ENCODE measurements at regions not wholly inside any gene's neighbourhood (a gene's known extent, or its start where the extent isn't known, plus 50 kb on each side); places are given as distances from the start of the nearest gene placed in this dataset.

- no peak overlapping the region for H3K9ac ChIP-seq (ENCODE audit: low read length in 3 of 3)
- FAIRE-seq (no peak), DNase-seq (peak in 1 of 5 donors; percentile 6)
Measured at GRCh38 chr18:29154758-29155725, 978.1 kb upstream of the CDH2 start.

GRCh38 chr18:29154196-29154757, 977.3 kb upstream of the CDH2 start:
- Histone ChIP-seq H3K4me1 (ENCODE audit: control insufficient read depth in 2 of 3, insufficient read depth in 2 of 3, low read depth in 1 of 3, low read length in 3 of 3) (no peaks in the 10 kb centered on the region), H3K9ac (ENCODE audit: low read length in 3 of 3) (no peak overlapping the region), H3K9me3 (ENCODE audit: control insufficient read depth in 2 of 3, insufficient read depth in 1 of 3, low read length in 3 of 3) (no peaks in the 10 kb centered on the region), H3K4me3 (ENCODE audit: low read length in 3 of 3) (no peak overlapping the region), H3K27me3 (ENCODE audit: control insufficient read depth, insufficient read depth, low read length) (no peaks in the 10 kb centered on the region), H3K27ac (ENCODE audit: low read depth in 2 of 2, low read length in 2 of 2) (no peak overlapping the region), H3K36me3 (ENCODE audit: control insufficient read depth in 2 of 3, insufficient read depth in 3 of 3, low read length in 3 of 3) (no peaks in the 10 kb centered on the region)
- no peak for TF ChIP-seq CTCF (IDR thresholded peaks at IDR 0.05; ENCODE audit: borderline replicate concordance, extremely low read depth, insufficient read depth)
- intact Hi-C loops (cut with DNase I) = no loop called here
- DNase-seq (no peak), FAIRE-seq (no peak)

More at GRCh38 chr18:29154758-29155725, 978.1 kb upstream of the CDH2 start:
- Histone ChIP-seq H3K9me3 (ENCODE audit: control insufficient read depth in 2 of 3, insufficient read depth in 1 of 3, low read length in 3 of 3) (no peaks in the 10 kb centered on the region), H3K27ac (ENCODE audit: low read depth in 2 of 2, low read length in 2 of 2) (no peak overlapping the region), H3K4me3 (ENCODE audit: low read length in 3 of 3) (no peak overlapping the region), H3K27me3 (ENCODE audit: control insufficient read depth, insufficient read depth, low read length) (no peaks in the 10 kb centered on the region), H3K36me3 (ENCODE audit: control insufficient read depth in 2 of 3, insufficient read depth in 3 of 3, low read length in 3 of 3) (no peaks in the 10 kb centered on the region), H3K4me1 (ENCODE audit: control insufficient read depth in 2 of 3, insufficient read depth in 2 of 3, low read depth in 1 of 3, low read length in 3 of 3) (no peaks in the 10 kb centered on the region)
- intact Hi-C loops (cut with DNase I) = no loop called here
- TF ChIP-seq CTCF (IDR thresholded peaks at IDR 0.05; ENCODE audit: borderline replicate concordance, extremely low read depth, insufficient read depth) = no peak

- Histone ChIP-seq H3K9me3 (ENCODE audit: control insufficient read depth in 2 of 3, insufficient read depth in 1 of 3, low read length in 3 of 3) (no peaks in the 10 kb centered on the region), H3K36me3 (ENCODE audit: control insufficient read depth in 2 of 3, insufficient read depth in 3 of 3, low read length in 3 of 3) (no peaks in the 10 kb centered on the region), H3K9ac (ENCODE audit: low read length in 3 of 3) (no peak overlapping the region), H3K27ac (ENCODE audit: low read depth in 2 of 2, low read length in 2 of 2) (no peak overlapping the region), H3K27me3 (ENCODE audit: control insufficient read depth, insufficient read depth, low read length) (no peaks in the 10 kb centered on the region), H3K4me1 (ENCODE audit: control insufficient read depth in 2 of 3, insufficient read depth in 2 of 3, low read depth in 1 of 3, low read length in 3 of 3) (no peaks in the 10 kb centered on the region), H3K4me3 (ENCODE audit: low read length in 3 of 3) (no peak overlapping the region)
- TF ChIP-seq CTCF (IDR thresholded peaks at IDR 0.05; ENCODE audit: borderline replicate concordance, extremely low read depth, insufficient read depth) = no peak
- intact Hi-C loops (cut with DNase I) = no loop called here
- DNase-seq = no peak
- FAIRE-seq = no peak
Measured at GRCh38 chr18:29153091-29153490, 976.2 kb upstream of the CDH2 start.
